GM12873 (cell line): ENCODE measurements at regions not wholly inside any gene's neighbourhood (a gene's known extent, or its start where the extent isn't known, plus 50 kb on each side); places are given as distances from the start of the nearest gene placed in this dataset.

Experiments
- CTCF ChIP-seq: IDR thresholded peaks from 2 replicates; pipeline ENCODE4 v1.5.1; 2012; ENCODE audit warnings: low read depth, mild to moderate bottlenecking, moderate library complexity, low read length, control low read depth; ENCODE audit not compliant: insufficient read depth; ENCODE audit errors: missing control alignments

- TF ChIP-seq CTCF, result no peak
These were observed 98.8 kb downstream of the DAD1 start for GRCh38 chr14:22489957-22490950.

GRCh38 chr14:22489244-22489545, 99.8 kb downstream of the DAD1 start:
- no peak for TF ChIP-seq CTCF

- no peak for TF ChIP-seq CTCF
These were observed 100.3 kb downstream of the DAD1 start for GRCh38 chr14:22488522-22489243.

GRCh38 chr14:22487941-22488340, 101.1 kb downstream of the DAD1 start:
- no peak for TF ChIP-seq CTCF

- no peak for TF ChIP-seq CTCF
These were observed 101.6 kb downstream of the DAD1 start for GRCh38 chr14:22487401-22487800.

GRCh38 chr14:22486675-22487074, 102.3 kb downstream of the DAD1 start:
- no peak for TF ChIP-seq CTCF

- TF ChIP-seq CTCF, result no peak
These were observed 103.4 kb downstream of the DAD1 start for GRCh38 chr14:22485649-22486048.
